Thoracic aorta (tissue), 2 donors: ENCODE measurements at regions not wholly inside any gene's neighbourhood (a gene's known extent, or its start where the extent isn't known, plus 50 kb on each side); places are given as distances from the start of the nearest gene placed in this dataset.

Source experiments
- ATAC-seq: fragments of 150-250 bp; one replicate; pipeline ENCODE4 v1.8.0; 2017; ENCODE audit warnings: low read depth; ENCODE audit not compliant: insufficient number of reproducible peaks, low FRiP score
- DNase-seq: peaks from one replicate; pipeline ENCODE4 v3.0.0-alpha.2; 2020; ENCODE audit warnings: low spot score
- H3K27ac ChIP-seq, 2 donors: fragments of 200-600 bp; sonication (generic); 1 replicate in 1 of 2; 2 replicates in 1 of 2; pipeline ENCODE4 v1.5.1; 2016; ENCODE audit warnings: mild to moderate bottlenecking in 2 of 2, moderate library complexity in 2 of 2
- H3K27me3 ChIP-seq: fragments of 200-600 bp; sonication (generic); replicated peaks from 2 replicates; pipeline ENCODE4 v1.6.0; 2016; ENCODE audit warnings: mild to moderate bottlenecking; ENCODE audit not compliant: insufficient read depth
- H3K36me3 ChIP-seq: fragments of 200-600 bp; sonication (generic); one replicate; pipeline ENCODE4 v1.5.1; 2016
- H3K4me1 ChIP-seq, 2 donors: fragments of 200-600 bp; sonication (generic); 1 replicate in 1 of 2; 2 replicates in 1 of 2; pipeline versions ENCODE4 v1.5.1 to v1.6.0; 2016; ENCODE audit warnings: low read depth in 2 of 2, mild to moderate bottlenecking in 1 of 2; ENCODE audit not compliant: control insufficient read depth in 1 of 2
- H3K4me3 ChIP-seq: fragments of 200-600 bp; sonication (generic); 2 replicates; pipeline ENCODE4 v1.5.1; 2016; ENCODE audit warnings: mild to moderate bottlenecking
- H3K9me3 ChIP-seq: fragments of 200-600 bp; sonication (generic); 2 replicates; pipeline ENCODE4 v1.5.1; 2016
- CTCF ChIP-seq: fragments of 200-600 bp; sonication (generic); IDR thresholded peaks from one replicate; pipeline ENCODE4 v1.5.1; 2019; ENCODE audit warnings: antibody characterized with exemption

GRCh38 chr2:40760071-40760666, 308.3 kb upstream of the SLC8A1 start:
- no peak for DNase-seq

GRCh38 chr2:40773291-40773690, 321.4 kb upstream of the SLC8A1 start:
- ATAC-seq (no peak), DNase-seq (no peak)
- Histone ChIP-seq H3K4me3 (no peak overlapping the region), H3K9me3 (no peaks in the 10 kb centered on the region), H3K27ac (no peak overlapping the region), H3K27me3 (no peaks in the 10 kb centered on the region), H3K4me1 (no peaks in the 10 kb centered on the region), H3K36me3 (no peaks in the 10 kb centered on the region)
- TF ChIP-seq CTCF: no peak

More at GRCh38 chr2:40760071-40760666, 308.3 kb upstream of the SLC8A1 start:
- Histone ChIP-seq H3K27me3 (no peaks in the 10 kb centered on the region), H3K4me1 (peaks cover 3 to 8% of the 10 kb centered on the region in 2 donors), H3K4me3 (no peak overlapping the region), H3K9me3 (no peaks in the 10 kb centered on the region), H3K36me3 (no peaks in the 10 kb centered on the region), H3K27ac (no peak overlapping the region)
- TF ChIP-seq CTCF: peak; percentile 48
- no peak for ATAC-seq

- no peak for DNase-seq
Observed at GRCh38 chr2:40783704-40784103, 331.8 kb upstream of the SLC8A1 start.

GRCh38 chr2:40786636-40787035, 334.7 kb upstream of the SLC8A1 start:
- H3K4me3 ChIP-seq: no peak overlapping the region
- H3K27me3 ChIP-seq: no peaks in the 10 kb centered on the region
- no peak for ATAC-seq
- no peaks in the 10 kb centered on the region for H3K36me3 ChIP-seq
- no peaks in the 10 kb centered on the region for H3K9me3 ChIP-seq
- no peak overlapping the region for H3K27ac ChIP-seq
- TF ChIP-seq CTCF: no peak
- DNase-seq: no peak
- no peaks in the 10 kb centered on the region for H3K4me1 ChIP-seq

More at GRCh38 chr2:40783704-40784103, 331.8 kb upstream of the SLC8A1 start:
- Histone ChIP-seq H3K4me1 (no peaks in the 10 kb centered on the region), H3K4me3 (no peak overlapping the region), H3K27me3 (no peaks in the 10 kb centered on the region), H3K27ac (no peak overlapping the region), H3K36me3 (no peaks in the 10 kb centered on the region), H3K9me3 (no peaks in the 10 kb centered on the region)
- no peak for ATAC-seq
- TF ChIP-seq CTCF: no peak

GRCh38 chr2:40797120-40797519, 345.2 kb upstream of the SLC8A1 start:
- no peaks in the 10 kb centered on the region for H3K4me1 ChIP-seq
- no peak overlapping the region for H3K27ac ChIP-seq
- no peaks in the 10 kb centered on the region for H3K9me3 ChIP-seq
- no peak for TF ChIP-seq CTCF
- H3K36me3 ChIP-seq: no peaks in the 10 kb centered on the region
- DNase-seq (no peak), ATAC-seq (no peak)
- no peak overlapping the region for H3K4me3 ChIP-seq
- no peaks in the 10 kb centered on the region for H3K27me3 ChIP-seq
